ENCODE measurements at regions not wholly inside any gene's neighbourhood (a gene's known extent, or its start where the extent isn't known, plus 50 kb on each side); places are given as distances from the start of the nearest gene placed in this dataset.
A peak's percentile ranks its signal among the peaks of the same experiment; 100 is the strongest.

GRCh38 chr20:60424267-60424902, 466.2 kb downstream of the CDH26 start:
- ChIA-PET CTCF (interaction anchor here (0.5 kb wide), 1 partner anchor 202 kb away, joined by 3 read pairs; no protein-coding TSS in a partner anchor), POLR2A (no interaction called here)
- TF ChIP-seq, protein P1, sequence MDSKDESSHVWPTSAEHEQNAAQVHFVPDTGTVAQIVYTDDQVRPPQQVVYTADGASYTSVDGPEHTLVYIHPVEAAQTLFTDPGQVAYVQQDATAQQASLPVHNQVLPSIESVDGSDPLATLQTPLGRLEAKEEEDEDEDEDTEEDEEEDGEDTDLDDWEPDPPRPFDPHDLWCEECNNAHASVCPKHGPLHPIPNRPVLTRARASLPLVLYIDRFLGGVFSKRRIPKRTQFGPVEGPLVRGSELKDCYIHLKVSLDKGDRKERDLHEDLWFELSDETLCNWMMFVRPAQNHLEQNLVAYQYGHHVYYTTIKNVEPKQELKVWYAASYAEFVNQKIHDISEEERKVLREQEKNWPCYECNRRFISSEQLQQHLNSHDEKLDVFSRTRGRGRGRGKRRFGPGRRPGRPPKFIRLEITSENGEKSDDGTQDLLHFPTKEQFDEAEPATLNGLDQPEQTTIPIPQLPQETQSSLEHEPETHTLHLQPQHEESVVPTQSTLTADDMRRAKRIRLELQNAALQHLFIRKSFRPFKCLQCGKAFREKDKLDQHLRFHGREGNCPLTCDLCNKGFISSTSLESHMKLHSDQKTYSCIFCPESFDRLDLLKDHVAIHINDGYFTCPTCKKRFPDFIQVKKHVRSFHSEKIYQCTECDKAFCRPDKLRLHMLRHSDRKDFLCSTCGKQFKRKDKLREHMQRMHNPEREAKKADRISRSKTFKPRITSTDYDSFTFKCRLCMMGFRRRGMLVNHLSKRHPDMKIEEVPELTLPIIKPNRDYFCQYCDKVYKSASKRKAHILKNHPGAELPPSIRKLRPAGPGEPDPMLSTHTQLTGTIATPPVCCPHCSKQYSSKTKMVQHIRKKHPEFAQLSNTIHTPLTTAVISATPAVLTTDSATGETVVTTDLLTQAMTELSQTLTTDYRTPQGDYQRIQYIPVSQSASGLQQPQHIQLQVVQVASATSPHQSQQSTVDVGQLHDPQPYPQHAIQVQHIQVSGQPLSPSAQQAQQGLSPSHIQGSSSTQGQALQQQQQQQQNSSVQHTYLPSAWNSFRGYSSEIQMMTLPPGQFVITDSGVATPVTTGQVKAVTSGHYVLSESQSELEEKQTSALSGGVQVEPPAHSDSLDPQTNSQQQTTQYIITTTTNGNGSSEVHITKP (tag by site-specific recombination; IDR thresholded peaks at IDR 0.05): peak; percentile 82
- no peak for TF ChIP-seq SCRT1 (tag by site-specific recombination; IDR thresholded peaks at IDR 0.05; ENCODE audit: borderline replicate concordance)
- TF ChIP-seq ZNF701 (tag by site-specific recombination; IDR thresholded peaks at IDR 0.05): no peak
- no peak overlapping the region for H3K27ac ChIP-seq (ENCODE audit: extremely low read depth, low read depth, low read length)
- no peaks in the 10 kb centered on the region for H3K4me1 ChIP-seq (ENCODE audit: control insufficient read depth, insufficient read depth, low read length)
- H3K36me3 ChIP-seq (ENCODE audit: control insufficient read depth in 2 of 2, insufficient read depth in 1 of 2, low read length in 2 of 2): no peaks in the 10 kb centered on the region
- no peak overlapping the region for H3K4me3 ChIP-seq (ENCODE audit: low read depth, low read length)
- H3K9me3 ChIP-seq (ENCODE audit: control insufficient read depth, insufficient read depth, low read depth, low read length): no peaks in the 10 kb centered on the region

GRCh38 chr20:60427516-60427915, 469.3 kb downstream of the CDH26 start:
- H3K36me3 ChIP-seq (ENCODE audit: control insufficient read depth in 2 of 2, insufficient read depth in 1 of 2, low read length in 2 of 2): no peaks in the 10 kb centered on the region

DNA sequence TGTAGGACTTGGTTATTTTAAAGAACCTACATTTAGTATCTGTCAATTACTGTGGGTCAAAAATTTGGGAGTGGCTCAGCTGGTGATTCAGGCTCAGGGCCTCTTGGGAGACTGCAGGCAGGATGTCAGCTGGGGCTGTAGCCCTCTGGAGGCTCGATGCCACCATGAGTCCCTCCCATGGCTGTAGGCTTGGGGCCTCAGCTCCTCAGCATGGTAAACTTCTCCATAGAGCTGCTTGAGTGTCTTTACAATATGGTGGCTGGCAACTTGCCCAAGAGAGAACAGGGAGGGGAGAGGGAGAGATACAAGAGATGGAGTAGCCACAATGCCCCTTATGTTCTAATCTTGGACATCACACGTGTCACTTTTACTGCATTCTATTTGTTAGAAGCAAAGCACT, 470.4 kb downstream of the CDH26 start:
- ChIA-PET CTCF (no interaction called here), POLR2A (no interaction called here)
- H3K36me3 ChIP-seq (ENCODE audit: control insufficient read depth in 2 of 2, insufficient read depth in 1 of 2, low read length in 2 of 2): no peaks in the 10 kb centered on the region
- H3K4me3 ChIP-seq (ENCODE audit: low read depth, low read length): no peak overlapping the region
- TF ChIP-seq ZNF350 (tag by site-specific recombination; IDR thresholded peaks at IDR 0.05) (no peak), PRDM2 (tag by site-specific recombination; IDR thresholded peaks at IDR 0.05; ENCODE audit: borderline replicate concordance) (no peak), SP7 (tag by site-specific recombination; IDR thresholded peaks at IDR 0.05) (no peak), ZNF324 (tag by site-specific recombination; IDR thresholded peaks at IDR 0.05) (no peak)
- H3K27ac ChIP-seq (ENCODE audit: extremely low read depth, low read depth, low read length): no peak overlapping the region
- no peaks in the 10 kb centered on the region for H3K4me1 ChIP-seq (ENCODE audit: control insufficient read depth, insufficient read depth, low read length)
- H3K9me3 ChIP-seq (ENCODE audit: control insufficient read depth, insufficient read depth, low read depth, low read length): no peaks in the 10 kb centered on the region

More at GRCh38 chr20:60427516-60427915, 469.3 kb downstream of the CDH26 start:
- H3K9me3 ChIP-seq (ENCODE audit: control insufficient read depth, insufficient read depth, low read depth, low read length): no peaks in the 10 kb centered on the region
- H3K4me3 ChIP-seq (ENCODE audit: low read depth, low read length): no peak overlapping the region
- no peak for TF ChIP-seq ZNF140 (tag by site-specific recombination; IDR thresholded peaks at IDR 0.05)
- no peak for TF ChIP-seq ZBTB7A (tag by site-specific recombination; IDR thresholded peaks at IDR 0.05; ENCODE audit: low read depth)
- TF ChIP-seq ZFP37 (tag by site-specific recombination; IDR thresholded peaks at IDR 0.05): no peak
- no peak for TF ChIP-seq ZNF404 (tag by site-specific recombination; IDR thresholded peaks at IDR 0.05)
- no peak for TF ChIP-seq ZNF555 (tag by site-specific recombination; conservative IDR thresholded peaks at IDR 0.05)
- no peak for TF ChIP-seq ZNF184 (tag by site-specific recombination; IDR thresholded peaks at IDR 0.05)
- TF ChIP-seq SP3 (tag by site-specific recombination; IDR thresholded peaks at IDR 0.05): no peak
- H3K4me1 ChIP-seq (ENCODE audit: control insufficient read depth, insufficient read depth, low read length): no peaks in the 10 kb centered on the region
- ChIA-PET CTCF (interaction anchor here (0.6 kb wide), 1 partner anchor 259 kb away, joined by 3 read pairs; no protein-coding TSS in a partner anchor), POLR2A (no interaction called here)
- no peak overlapping the region for H3K27ac ChIP-seq (ENCODE audit: extremely low read depth, low read depth, low read length)

Data from HEK293 (cell line).